Adrenal gland (tissue), 5 donors: ENCODE measurements at regions not wholly inside any gene's neighbourhood (a gene's known extent, or its start where the extent isn't known, plus 50 kb on each side); places are given as distances from the start of the nearest gene placed in this dataset.

Source experiments
- POLR2A ChIP-seq, 2 donors: fragments of 450-650 bp; IDR thresholded peaks; one replicate each; pipeline ENCODE4 v1.6.1; 2017; ENCODE audit warnings: antibody characterized with exemption in 2 of 2, mild to moderate bottlenecking in 2 of 2, moderate library complexity in 1 of 2
- TF ChIP-seq, protein P1 (sequence below), 6 experiments: fragments of 450-650 bp in 4 of 6; fragments of 200-600 bp in 2 of 6; sonication (generic) in 1 of 6; IDR thresholded peaks; 1 replicate in 5 of 6; 2 replicates in 1 of 6; pipeline versions ENCODE4 v1.5.1 to v1.8.0; 2016 to 2021; ENCODE audit warnings: antibody characterized with exemption in 6 of 6, mild to moderate bottlenecking in 2 of 6, moderate library complexity in 1 of 6
- donor health status: DM: no; HTN: no; CAD: no.

DNA sequence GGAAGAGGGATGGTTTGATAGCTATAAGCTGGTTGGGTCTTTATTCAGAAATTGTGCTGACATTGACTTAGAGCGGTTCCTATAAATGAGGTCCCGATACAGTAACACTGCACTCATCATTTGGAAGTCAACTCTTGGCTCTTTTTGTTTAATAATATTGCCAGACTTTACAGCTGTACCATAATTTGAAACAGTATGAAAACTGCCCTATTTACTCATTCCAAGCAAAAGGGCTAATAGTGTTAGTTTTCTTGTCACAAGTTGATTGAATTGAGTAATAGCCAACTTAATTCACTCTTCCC lies 128.4 kb upstream of the LIMCH1 start:
- no peak for TF ChIP-seq POLR2A (IDR thresholded peaks at IDR 0.05)
- TF ChIP-seq, protein P1, sequence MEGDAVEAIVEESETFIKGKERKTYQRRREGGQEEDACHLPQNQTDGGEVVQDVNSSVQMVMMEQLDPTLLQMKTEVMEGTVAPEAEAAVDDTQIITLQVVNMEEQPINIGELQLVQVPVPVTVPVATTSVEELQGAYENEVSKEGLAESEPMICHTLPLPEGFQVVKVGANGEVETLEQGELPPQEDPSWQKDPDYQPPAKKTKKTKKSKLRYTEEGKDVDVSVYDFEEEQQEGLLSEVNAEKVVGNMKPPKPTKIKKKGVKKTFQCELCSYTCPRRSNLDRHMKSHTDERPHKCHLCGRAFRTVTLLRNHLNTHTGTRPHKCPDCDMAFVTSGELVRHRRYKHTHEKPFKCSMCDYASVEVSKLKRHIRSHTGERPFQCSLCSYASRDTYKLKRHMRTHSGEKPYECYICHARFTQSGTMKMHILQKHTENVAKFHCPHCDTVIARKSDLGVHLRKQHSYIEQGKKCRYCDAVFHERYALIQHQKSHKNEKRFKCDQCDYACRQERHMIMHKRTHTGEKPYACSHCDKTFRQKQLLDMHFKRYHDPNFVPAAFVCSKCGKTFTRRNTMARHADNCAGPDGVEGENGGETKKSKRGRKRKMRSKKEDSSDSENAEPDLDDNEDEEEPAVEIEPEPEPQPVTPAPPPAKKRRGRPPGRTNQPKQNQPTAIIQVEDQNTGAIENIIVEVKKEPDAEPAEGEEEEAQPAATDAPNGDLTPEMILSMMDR (IDR thresholded peaks at IDR 0.05) = no peak
